ENCODE measurements at regions not wholly inside any gene's neighbourhood (a gene's known extent, or its start where the extent isn't known, plus 50 kb on each side); places are given as distances from the start of the nearest gene placed in this dataset.

- TF ChIP-seq CTCF (IDR thresholded peaks at IDR 0.05) (no peak), POLR2A (IDR thresholded peaks at IDR 0.05) (no peak)
These were observed 426.4 kb downstream of the MBD2 start for GRCh38 chr18:53797998-53798495.

All from thyroid gland (tissue), 4 donors.